Uterus (tissue), 3 donors: ENCODE measurements at regions not wholly inside any gene's neighbourhood (a gene's known extent, or its start where the extent isn't known, plus 50 kb on each side); places are given as distances from the start of the nearest gene placed in this dataset.

Experiments used
- DNase-seq, 2 donors: peaks; one replicate each; pipeline ENCODE4 v3.0.0-alpha.2; 2019 to 2020
- H3K27ac ChIP-seq, 2 donors: fragments of 200-600 bp; sonication (generic); 1 replicate in 1 of 2; 2 replicates in 1 of 2; pipeline ENCODE4 v1.5.1; 2016 to 2018
- H3K27me3 ChIP-seq, 2 donors: fragments of 200-600 bp; sonication (generic); one replicate each; pipeline ENCODE4 v1.5.1; 2018 to 2019; ENCODE audit warnings: control low read depth in 1 of 2
- H3K36me3 ChIP-seq, 2 donors: fragments of 200-600 bp; sonication (generic); one replicate each; pipeline ENCODE4 v1.5.1; 2019; ENCODE audit warnings: control low read depth in 1 of 2
- H3K4me1 ChIP-seq, 2 donors: fragments of 200-600 bp; sonication (generic); one replicate each; pipeline ENCODE4 v1.5.1; 2018 to 2019; ENCODE audit warnings: control low read depth in 1 of 2
- H3K4me3 ChIP-seq, 2 donors: fragments of 200-600 bp; sonication (generic); 1 replicate in 1 of 2; 2 replicates in 1 of 2; pipeline ENCODE4 v1.5.1; 2018 to 2019; ENCODE audit warnings: mild to moderate bottlenecking in 1 of 2
- H3K9me3 ChIP-seq, 2 donors: fragments of 200-600 bp; sonication (generic); one replicate each; pipeline ENCODE4 v1.5.1; 2019; ENCODE audit warnings: control low read depth in 1 of 2
- CTCF ChIP-seq, 4 experiments: fragments of 200-600 bp in 2 of 4; fragments of 450-650 bp in 2 of 4; sonication (generic) in 2 of 4; IDR thresholded peaks; one replicate each; pipeline ENCODE4 v1.5.1; 2016 to 2019; ENCODE audit warnings: antibody characterized with exemption in 4 of 4, mild to moderate bottlenecking in 2 of 4, moderate library complexity in 1 of 4
- POLR2A ChIP-seq, 2 donors: fragments of 450-650 bp; IDR thresholded peaks; one replicate each; pipeline ENCODE4 v1.6.1; 2016; ENCODE audit warnings: antibody characterized with exemption in 2 of 2, mild to moderate bottlenecking in 1 of 2, moderate library complexity in 1 of 2
- intact Hi-C: fragments of 100-400 bp; cut with DNase I; formaldehyde crosslinking; loops from one replicate; pipeline ENCODE4 v1.15.1; 2023; ENCODE audit warnings: low total_unique reads
- donor health status: DM: yes; HTN: yes; CAD: no.

GRCh38 chr13:73268306-73268705 lies 209.5 kb downstream of the KLF5 start:
- no peaks in the 10 kb centered on the region for H3K4me1 ChIP-seq
- TF ChIP-seq CTCF (IDR thresholded peaks at IDR 0.05) (no peak), POLR2A (IDR thresholded peaks at IDR 0.05) (no peak)
- intact Hi-C loops = no loop called here
- H3K4me3 ChIP-seq = no peak overlapping the region
- no peak overlapping the region for H3K27ac ChIP-seq
- no peak for DNase-seq
- no peaks in the 10 kb centered on the region for H3K36me3 ChIP-seq
- H3K27me3 ChIP-seq = no peaks in the 10 kb centered on the region
- no peaks in the 10 kb centered on the region for H3K9me3 ChIP-seq

GRCh38 chr13:73266640-73267180 lies 207.9 kb downstream of the KLF5 start:
- no peak for DNase-seq
- Histone ChIP-seq H3K9me3 (no peaks in the 10 kb centered on the region), H3K36me3 (no peaks in the 10 kb centered on the region), H3K27me3 (no peaks in the 10 kb centered on the region), H3K4me1 (no peaks in the 10 kb centered on the region), H3K27ac (no peak overlapping the region), H3K4me3 (no peak overlapping the region)
- TF ChIP-seq CTCF (IDR thresholded peaks at IDR 0.05) (no peak), POLR2A (IDR thresholded peaks at IDR 0.05) (no peak)
- intact Hi-C loops = no loop called here

GRCh38 chr13:73262862-73263627 lies 204.2 kb downstream of the KLF5 start:
- H3K4me3 ChIP-seq = no peak overlapping the region
- H3K27me3 ChIP-seq = no peaks in the 10 kb centered on the region
- no peaks in the 10 kb centered on the region for H3K4me1 ChIP-seq
- TF ChIP-seq POLR2A (IDR thresholded peaks at IDR 0.05) (no peak), CTCF (IDR thresholded peaks at IDR 0.05) (no peak)
- H3K36me3 ChIP-seq = no peaks in the 10 kb centered on the region
- no peak overlapping the region for H3K27ac ChIP-seq
- H3K9me3 ChIP-seq = no peaks in the 10 kb centered on the region
- intact Hi-C loops = no loop called here
- DNase-seq = no peak

- intact Hi-C loops = no loop called here
- Histone ChIP-seq H3K4me1 (no peaks in the 10 kb centered on the region), H3K27ac (no peak overlapping the region), H3K4me3 (no peak overlapping the region), H3K9me3 (no peaks in the 10 kb centered on the region), H3K27me3 (no peaks in the 10 kb centered on the region), H3K36me3 (no peaks in the 10 kb centered on the region)
- no peak for TF ChIP-seq POLR2A (IDR thresholded peaks at IDR 0.05)
- TF ChIP-seq CTCF (IDR thresholded peaks at IDR 0.05) = no peak
- no peak for DNase-seq
Observed at GRCh38 chr13:73261739-73262216, 203.0 kb downstream of the KLF5 start.
